ENCODE measurements at regions not wholly inside any gene's neighbourhood (a gene's known extent, or its start where the extent isn't known, plus 50 kb on each side); places are given as distances from the start of the nearest gene placed in this dataset.

GRCh38 chr5:112063191-112063590, 306.2 kb upstream of the NREP start:
- TF ChIP-seq GATA2 (IDR thresholded peaks at IDR 0.05; ENCODE audit: low read depth, low read length) (no peak), GATA3 (IDR thresholded peaks at IDR 0.05; ENCODE audit: low read depth, low read length) (no peak)

GRCh38 chr5:112062181-112062580, 305.2 kb upstream of the NREP start:
- no peak for TF ChIP-seq GATA2 (IDR thresholded peaks at IDR 0.05; ENCODE audit: low read depth, low read length)
- no peak for TF ChIP-seq GATA3 (IDR thresholded peaks at IDR 0.05; ENCODE audit: low read depth, low read length)

- no peak for TF ChIP-seq GATA3 (IDR thresholded peaks at IDR 0.05; ENCODE audit: low read depth, low read length)
- TF ChIP-seq GATA2 (IDR thresholded peaks at IDR 0.05; ENCODE audit: low read depth, low read length) = no peak
Measured at GRCh38 chr5:112061666-112062065, 304.7 kb upstream of the NREP start.

- TF ChIP-seq GATA3 (IDR thresholded peaks at IDR 0.05; ENCODE audit: low read depth, low read length) (no peak), GATA2 (IDR thresholded peaks at IDR 0.05; ENCODE audit: low read depth, low read length) (no peak)
Measured at GRCh38 chr5:112059579-112060135, 302.7 kb upstream of the NREP start.

- TF ChIP-seq GATA2 (IDR thresholded peaks at IDR 0.05; ENCODE audit: low read depth, low read length) = no peak
- no peak for TF ChIP-seq GATA3 (IDR thresholded peaks at IDR 0.05; ENCODE audit: low read depth, low read length)
Measured at GRCh38 chr5:112049738-112050137, 292.7 kb upstream of the NREP start.

GRCh38 chr5:112036206-112036605, 279.2 kb upstream of the NREP start:
- TF ChIP-seq GATA2 (IDR thresholded peaks at IDR 0.05; ENCODE audit: low read depth, low read length) = no peak
- no peak for TF ChIP-seq GATA3 (IDR thresholded peaks at IDR 0.05; ENCODE audit: low read depth, low read length)

- no peak for TF ChIP-seq GATA2 (IDR thresholded peaks at IDR 0.05; ENCODE audit: low read depth, low read length)
- no peak for TF ChIP-seq GATA3 (IDR thresholded peaks at IDR 0.05; ENCODE audit: low read depth, low read length)
Measured at GRCh38 chr5:112034421-112034979, 277.5 kb upstream of the NREP start.

- TF ChIP-seq GATA3 (IDR thresholded peaks at IDR 0.05; ENCODE audit: low read depth, low read length) (no peak), GATA2 (IDR thresholded peaks at IDR 0.05; ENCODE audit: low read depth, low read length) (no peak)
Measured at GRCh38 chr5:112025757-112026156, 268.8 kb upstream of the NREP start.

- no peak for TF ChIP-seq GATA3 (IDR thresholded peaks at IDR 0.05; ENCODE audit: low read depth, low read length)
Measured at GRCh38 chr5:112024769-112025168, 267.8 kb upstream of the NREP start.

- TF ChIP-seq GATA2 (IDR thresholded peaks at IDR 0.05; ENCODE audit: low read depth, low read length) (no peak), GATA3 (IDR thresholded peaks at IDR 0.05; ENCODE audit: low read depth, low read length) (no peak)
Measured at GRCh38 chr5:112024221-112024620, 267.2 kb upstream of the NREP start.

GRCh38 chr5:112023766-112024165, 266.8 kb upstream of the NREP start:
- TF ChIP-seq GATA3 (IDR thresholded peaks at IDR 0.05; ENCODE audit: low read depth, low read length) (no peak), GATA2 (IDR thresholded peaks at IDR 0.05; ENCODE audit: low read depth, low read length) (no peak)

- TF ChIP-seq GATA2 (IDR thresholded peaks at IDR 0.05; ENCODE audit: low read depth, low read length) = no peak
- TF ChIP-seq GATA3 (IDR thresholded peaks at IDR 0.05; ENCODE audit: low read depth, low read length) = no peak
Measured at GRCh38 chr5:112018846-112019245, 261.9 kb upstream of the NREP start.

GRCh38 chr5:112016980-112017379, 260.0 kb upstream of the NREP start:
- TF ChIP-seq GATA3 (IDR thresholded peaks at IDR 0.05; ENCODE audit: low read depth, low read length) (no peak), GATA2 (IDR thresholded peaks at IDR 0.05; ENCODE audit: low read depth, low read length) (no peak)

GRCh38 chr5:112014783-112015395, 257.9 kb upstream of the NREP start:
- TF ChIP-seq GATA2 (IDR thresholded peaks at IDR 0.05; ENCODE audit: low read depth, low read length) (no peak), GATA3 (IDR thresholded peaks at IDR 0.05; ENCODE audit: low read depth, low read length) (no peak)

- no peak for TF ChIP-seq GATA2 (IDR thresholded peaks at IDR 0.05; ENCODE audit: low read depth, low read length)
- no peak for TF ChIP-seq GATA3 (IDR thresholded peaks at IDR 0.05; ENCODE audit: low read depth, low read length)
Measured at GRCh38 chr5:112013660-112014059, 256.7 kb upstream of the NREP start.

Data from SH-SY5Y (cell line).